GM12878 (cell line): ENCODE measurements at regions not wholly inside any gene's neighbourhood (a gene's known extent, or its start where the extent isn't known, plus 50 kb on each side); places are given as distances from the start of the nearest gene placed in this dataset.

ENCODE experiments used
- ATAC-seq: fragments of 200-7000 bp; cut with Tn5 transposase; 3 replicates; pipeline ENCODE4 v1.9.1; 2020; ENCODE audit warnings: mild to moderate bottlenecking, moderate library complexity
- BruUV-seq: library from RNA; stranded (reverse); fragments of 400-500 nt; replicated peaks from 2 replicates; lab custom pipeline; 2021; lab: Mats Ljungman, UMichigan
- CTCF ChIA-PET: fragments of 300-600 bp; sonication (Branson Sonifier 250); formaldehyde crosslinking; extraction: SDS; loops from one replicate; lab custom pipeline; 2021; ENCODE audit warnings: inconsistent platforms; lab: Yijun Ruan, JAX
- POLR2A ChIA-PET: fragments of 350-600 bp; formaldehyde crosslinking; extraction: SDS; loops from one replicate; lab custom pipeline; 2021; ENCODE audit warnings: inconsistent platforms; lab: Charles Lee
- RAD21 ChIA-PET: fragments of 300-600 bp; sonication (Branson Sonifier 250); formaldehyde crosslinking; loops from one replicate; lab custom pipeline; 2023; ENCODE audit warnings: antibody characterized with exemption; ENCODE audit not compliant: unreplicated experiment; lab: Charles Lee
- SMC1A ChIA-PET: fragments of 300-600 bp; sonication (Branson Sonifier 250); formaldehyde crosslinking; loops from one replicate; lab custom pipeline; 2023; ENCODE audit not compliant: unreplicated experiment, uncharacterized antibody; lab: Charles Lee
- DNase-seq: peaks from one replicate; pipeline ENCODE4 v3.0.0-alpha.2; 2011; ENCODE audit warnings: low read depth, low spot score
- FAIRE-seq: peaks from 3 replicates; lab custom pipeline; 2011; peaks lifted over from hg19 to GRCh38; lab: Jason Lieb, UNC
- H2AFZ ChIP-seq: 2 replicates; pipeline ENCODE4 v1.6.0; 2011; ENCODE audit warnings: low read depth, low read length, control low read depth; ENCODE audit not compliant: control insufficient read depth
- H3K27ac ChIP-seq: 2 replicates; pipeline ENCODE4 v1.5.1; 2011; ENCODE audit warnings: control low read depth; ENCODE audit not compliant: control insufficient read depth, insufficient read depth
- H3K27me3 ChIP-seq, 2 experiments: replicated peaks in 1 of 2; 2 replicates each; pipeline versions ENCODE4 v1.6.0 to v1.6.1; 2011; ENCODE audit warnings: low read length in 1 of 2; ENCODE audit not compliant: control insufficient read depth in 2 of 2, insufficient read depth in 2 of 2
- H3K36me3 ChIP-seq, 2 experiments: 2 replicates each; pipeline ENCODE4 v1.5.1; 2011; ENCODE audit warnings: low read length in 1 of 2; ENCODE audit not compliant: control insufficient read depth in 2 of 2, insufficient read depth in 2 of 2
- H3K4me1 ChIP-seq: 2 replicates; pipeline ENCODE4 v1.6.1; 2011; ENCODE audit warnings: mild to moderate bottlenecking, low read length, moderate library complexity, mixed read lengths; ENCODE audit not compliant: control insufficient read depth, insufficient read depth
- H3K4me2 ChIP-seq: 2 replicates; pipeline ENCODE4 v1.6.0; 2011; ENCODE audit warnings: control low read depth; ENCODE audit not compliant: control insufficient read depth, insufficient read depth
- H3K4me3 ChIP-seq: fragments of 200-600 bp; sonication (generic); 2 replicates; pipeline ENCODE4 v1.5.1; 2016
- H3K79me2 ChIP-seq: 2 replicates; pipeline ENCODE4 v1.6.0; 2011; ENCODE audit warnings: low read length; ENCODE audit not compliant: control insufficient read depth, insufficient read depth
- H3K9ac ChIP-seq: 2 replicates; pipeline ENCODE4 v1.8.0; 2011; ENCODE audit warnings: low read length, control low read depth, mixed read lengths; ENCODE audit not compliant: control insufficient read depth, insufficient read depth
- H3K9me3 ChIP-seq: replicated peaks from 3 replicates; pipeline ENCODE4 v1.5.1; 2011; ENCODE audit warnings: mild to moderate bottlenecking, low read length; ENCODE audit not compliant: control insufficient read depth, insufficient read depth
- H4K20me1 ChIP-seq: 2 replicates; pipeline ENCODE4 v1.6.0; 2011; ENCODE audit not compliant: control insufficient read depth, insufficient read depth
- CBX5 ChIP-seq: sonication (generic); IDR thresholded peaks from 2 replicates; pipeline ENCODE4 v1.6.1; 2016; ENCODE audit warnings: low read depth, moderate library complexity, mild to moderate bottlenecking, inconsistent platforms
- CEBPB ChIP-seq, 2 experiments: fragments of 150-350 bp in 1 of 2; IDR thresholded peaks; 2 replicates each; pipeline ENCODE4 v1.6.1; 2012 to 2014; ENCODE audit warnings: low read depth in 2 of 2, low read length in 2 of 2, borderline replicate concordance in 1 of 2, inconsistent platforms in 1 of 2
- CHD4 ChIP-seq: fragments of 200-600 bp; sonication (generic); IDR thresholded peaks from 2 replicates; pipeline ENCODE4 v1.6.1; 2016; ENCODE audit warnings: mild to moderate bottlenecking
- ETV6 ChIP-seq, 2 experiments: fragments of 450-650 bp in 1 of 2; IDR thresholded peaks in 1 of 2; conservative IDR thresholded peaks in 1 of 2; 2 replicates each; pipeline ENCODE4 v1.6.1; 2014; ENCODE audit warnings: antibody characterized with exemption in 1 of 2, borderline replicate concordance in 1 of 2, low read depth in 1 of 2, mild to moderate bottlenecking in 1 of 2, moderate library complexity in 1 of 2
- FOXM1 ChIP-seq: IDR thresholded peaks from 2 replicates; pipeline ENCODE4 v1.6.1; 2012; ENCODE audit warnings: low read depth, mild to moderate bottlenecking, inconsistent platforms, low read length, moderate library complexity
- GABPA ChIP-seq: IDR thresholded peaks from 2 replicates; pipeline ENCODE4 v1.6.1; 2014; ENCODE audit warnings: antibody characterized with exemption, low read depth, mild to moderate bottlenecking, inconsistent platforms
- HSF1 ChIP-seq: fragments of 150-350 bp; IDR thresholded peaks from 2 replicates; pipeline ENCODE4 v1.6.1; 2014; ENCODE audit warnings: mild to moderate bottlenecking, low read depth, low read length
- IRF5 ChIP-seq: fragments of 450-650 bp; IDR thresholded peaks from 2 replicates; pipeline ENCODE4 v1.6.1; 2017; ENCODE audit warnings: borderline replicate concordance
- JUNB ChIP-seq: IDR thresholded peaks from 2 replicates; pipeline ENCODE4 v1.6.1; 2016; ENCODE audit warnings: antibody characterized with exemption, mild to moderate bottlenecking
- RBBP5 ChIP-seq: fragments of 200-600 bp; sonication (generic); conservative IDR thresholded peaks from 2 replicates; pipeline ENCODE4 v1.6.1; 2016
- RELB ChIP-seq: fragments of 450-650 bp; IDR thresholded peaks from 2 replicates; pipeline ENCODE4 v1.6.1; 2017; ENCODE audit warnings: low read depth, mild to moderate bottlenecking, moderate library complexity
- SMC3 ChIP-seq: IDR thresholded peaks from 2 replicates; pipeline ENCODE4 v1.6.1; 2011; ENCODE audit warnings: low read length, improper control_type of control experiment, borderline replicate concordance
- STAT3 ChIP-seq: IDR thresholded peaks from 2 replicates; pipeline ENCODE4 v1.6.1; 2011; ENCODE audit warnings: low read depth, low read length, improper control_type of control experiment
- TCF12 ChIP-seq: IDR thresholded peaks from 2 replicates; pipeline ENCODE4 v1.6.1; 2011; ENCODE audit warnings: low read depth, mild to moderate bottlenecking, low read length
- WGBS: methylation state at CpG from one replicate; pipeline ENCODE4 v1.1.6; 2016; ENCODE audit warnings: low lambda C conversion rate; ENCODE audit not compliant: insufficient replicate concordance, insufficient coverage; ENCODE audit errors: missing lambda C conversion rate; 5-methylcytosine and 5-hydroxymethylcytosine counted together
- in situ Hi-C: fragments of 300-500 bp; cut with MboI; formaldehyde crosslinking; loops from 9 replicates; pipeline ENCODE4 v1.14.3; 2018; ENCODE audit warnings: mixed read lengths
- intact Hi-C: fragments of 100-400 bp; cut with micrococcal nuclease; formaldehyde crosslinking; loops from one replicate; pipeline ENCODE4 v1.14.2; 2022; ENCODE audit not compliant: unreplicated experiment

GRCh38 chr21:24025101-24025500, 1582.2 kb downstream of the MRPL39 start:
- no TSS peak for BruUV-seq
- DNase-seq (no peak), FAIRE-seq (no peak), ATAC-seq (no peak)
- Histone ChIP-seq H3K4me2 (no peak overlapping the region), H3K36me3 (no peaks in the 10 kb centered on the region), H3K27me3 (no peaks in the 10 kb centered on the region), H3K4me1 (no peaks in the 10 kb centered on the region), H4K20me1 (no peaks in the 10 kb centered on the region), H2AFZ (no peak overlapping the region), H3K9me3 (no peaks in the 10 kb centered on the region; the same call in 2 of the 3 replicates), H3K79me2 (no peaks in the 10 kb centered on the region), H3K9ac (no peak overlapping the region)
- intact Hi-C loops (no loop called here), in situ Hi-C loops (no loop called here)
- ChIA-PET POLR2A (no interaction called here), SMC1A (no interaction called here), CTCF (no interaction called here), RAD21 (no interaction called here)
- 0% methylated on average over 3 of the region's 3 CpGs for WGBS
- TF ChIP-seq SMC3 (no peak), CEBPB (IDR thresholded peaks at IDR 0.05; ENCODE audit: borderline replicate concordance in 1 of 2, low read depth in 2 of 2, low read length in 2 of 2) (no peak), CBX5 (no peak), JUNB (no peak), FOXM1 (no peak), ETV6 (conservative IDR thresholded peaks at IDR 0.05 in 1 of 2, IDR thresholded peaks at IDR 0.05 in 1 of 2; ENCODE audit: borderline replicate concordance in 1 of 2, low read depth in 1 of 2) (no peak), IRF5 (no peak), GABPA (no peak), CHD4 (no peak), TCF12 (no peak), RBBP5 (no peak), RELB (no peak), HSF1 (no peak), STAT3 (no peak)
- TF ChIP-seq, all 136 proteins: peak for 0
- Histone ChIP-seq H3K4me3 (no peak overlapping the region), H3K27ac (no peak overlapping the region)
